ENCODE measurements at regions not wholly inside any gene's neighbourhood (a gene's known extent, or its start where the extent isn't known, plus 50 kb on each side); places are given as distances from the start of the nearest gene placed in this dataset.
"Not testable (repeated sequence)": the region's sequence is repeated elsewhere in the genome, so short reads cannot be mapped to it uniquely, and the experiment has no call there.

- no peak for DNase-seq (ENCODE audit: low read depth)
Measured at GRCh38 chr5:82551192-82551591, 273.0 kb upstream of the RPS23 start.

- DNase-seq (ENCODE audit: low read depth), result no peak
Measured at GRCh38 chr5:82549263-82549662, 271.1 kb upstream of the RPS23 start.

- DNase-seq (ENCODE audit: low read depth), result no peak
Measured at GRCh38 chr5:82544004-82544403, 265.9 kb upstream of the RPS23 start.

GRCh38 chr5:82540301-82540700 lies 262.1 kb upstream of the RPS23 start:
- DNase-seq (ENCODE audit: low read depth), result no peak

- DNase-seq (ENCODE audit: low read depth), result no peak
Measured at GRCh38 chr5:82538339-82539034, 260.3 kb upstream of the RPS23 start.

GRCh38 chr5:82537687-82538306 lies 259.6 kb upstream of the RPS23 start:
- no peak for DNase-seq (ENCODE audit: low read depth)

- no peak for DNase-seq (ENCODE audit: low read depth)
Measured at GRCh38 chr5:82534986-82535385, 256.8 kb upstream of the RPS23 start.

GRCh38 chr5:82532075-82532474 lies 253.9 kb upstream of the RPS23 start:
- DNase-seq (ENCODE audit: low read depth), result not testable (repeated sequence)

GRCh38 chr5:82526540-82526939 lies 248.4 kb upstream of the RPS23 start:
- DNase-seq (ENCODE audit: low read depth), result no peak

GRCh38 chr5:82525626-82526025 lies 247.5 kb upstream of the RPS23 start:
- no peak for DNase-seq (ENCODE audit: low read depth)

GRCh38 chr5:82523633-82524032 lies 245.5 kb upstream of the RPS23 start:
- DNase-seq (ENCODE audit: low read depth), result no peak

GRCh38 chr5:82522897-82523296 lies 244.7 kb upstream of the RPS23 start:
- no peak for DNase-seq (ENCODE audit: low read depth)

GRCh38 chr5:82521431-82522051 lies 243.4 kb upstream of the RPS23 start:
- DNase-seq (ENCODE audit: low read depth), result no peak

GRCh38 chr5:82519558-82519957 lies 241.4 kb upstream of the RPS23 start:
- DNase-seq (ENCODE audit: low read depth), result no peak

- DNase-seq (ENCODE audit: low read depth), result no peak
Measured at GRCh38 chr5:82517544-82518075, 239.5 kb upstream of the RPS23 start.

- no peak for DNase-seq (ENCODE audit: low read depth)
Measured at GRCh38 chr5:82513738-82514137, 235.6 kb upstream of the RPS23 start.

- DNase-seq (ENCODE audit: low read depth), result no peak
Measured at GRCh38 chr5:82512025-82512424, 233.9 kb upstream of the RPS23 start.

GRCh38 chr5:82511134-82511533 lies 233.0 kb upstream of the RPS23 start:
- DNase-seq (ENCODE audit: low read depth), result no peak

GRCh38 chr5:82509762-82510161 lies 231.6 kb upstream of the RPS23 start:
- DNase-seq (ENCODE audit: low read depth), result no peak

GRCh38 chr5:82506390-82506789 lies 228.2 kb upstream of the RPS23 start:
- not testable (repeated sequence) for DNase-seq (ENCODE audit: low read depth)

GRCh38 chr5:82499725-82500244 lies 221.6 kb upstream of the RPS23 start:
- DNase-seq (ENCODE audit: low read depth), result no peak

- no peak for DNase-seq (ENCODE audit: low read depth)
Measured at GRCh38 chr5:82497242-82497641, 219.1 kb upstream of the RPS23 start.

GRCh38 chr5:82494942-82495341 lies 216.8 kb upstream of the RPS23 start:
- no peak for DNase-seq (ENCODE audit: low read depth)

All from T follicular helper cell (primary cell).